A549 (cell line): ENCODE measurements at regions not wholly inside any gene's neighbourhood (a gene's known extent, or its start where the extent isn't known, plus 50 kb on each side); places are given as distances from the start of the nearest gene placed in this dataset.

Experiments used
- EP300 ChIP-seq, 2 experiments: fragments of >200 bp; sonication (Bioruptor Twin); formaldehyde crosslinking; IDR thresholded peaks; 2 replicates in 1 of 2; 3 replicates in 1 of 2; pipeline ENCODE4 v1.6.1; 2016 to 2017
- TF ChIP-seq, protein P1 (sequence below): fragments of >200 bp; sonication (Bioruptor Twin); formaldehyde crosslinking; IDR thresholded peaks from 3 replicates; pipeline ENCODE4 v1.5.1; 2016

GRCh38 chrX:54633641-54634040, 103.6 kb downstream of the GNL3L start:
- TF ChIP-seq, protein P1, sequence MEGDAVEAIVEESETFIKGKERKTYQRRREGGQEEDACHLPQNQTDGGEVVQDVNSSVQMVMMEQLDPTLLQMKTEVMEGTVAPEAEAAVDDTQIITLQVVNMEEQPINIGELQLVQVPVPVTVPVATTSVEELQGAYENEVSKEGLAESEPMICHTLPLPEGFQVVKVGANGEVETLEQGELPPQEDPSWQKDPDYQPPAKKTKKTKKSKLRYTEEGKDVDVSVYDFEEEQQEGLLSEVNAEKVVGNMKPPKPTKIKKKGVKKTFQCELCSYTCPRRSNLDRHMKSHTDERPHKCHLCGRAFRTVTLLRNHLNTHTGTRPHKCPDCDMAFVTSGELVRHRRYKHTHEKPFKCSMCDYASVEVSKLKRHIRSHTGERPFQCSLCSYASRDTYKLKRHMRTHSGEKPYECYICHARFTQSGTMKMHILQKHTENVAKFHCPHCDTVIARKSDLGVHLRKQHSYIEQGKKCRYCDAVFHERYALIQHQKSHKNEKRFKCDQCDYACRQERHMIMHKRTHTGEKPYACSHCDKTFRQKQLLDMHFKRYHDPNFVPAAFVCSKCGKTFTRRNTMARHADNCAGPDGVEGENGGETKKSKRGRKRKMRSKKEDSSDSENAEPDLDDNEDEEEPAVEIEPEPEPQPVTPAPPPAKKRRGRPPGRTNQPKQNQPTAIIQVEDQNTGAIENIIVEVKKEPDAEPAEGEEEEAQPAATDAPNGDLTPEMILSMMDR: no peak
- TF ChIP-seq EP300 (IDR thresholded peaks at IDR 0.05): no peak
